Ectodermal cell (in vitro differentiated cells): ENCODE measurements at regions not wholly inside any gene's neighbourhood (a gene's known extent, or its start where the extent isn't known, plus 50 kb on each side); places are given as distances from the start of the nearest gene placed in this dataset.
"Not testable (repeated sequence)": the region's sequence is repeated elsewhere in the genome, so short reads cannot be mapped to it uniquely, and the experiment has no call there.

Experiments
- H3K27ac ChIP-seq: 2 replicates; pipeline ENCODE4 v1.7.0; 2013; ENCODE audit warnings: mild to moderate bottlenecking, low read depth, low read length; ENCODE audit not compliant: insufficient read depth, poor library complexity, severe bottlenecking
- H3K27me3 ChIP-seq: 2 replicates; pipeline ENCODE4 v1.7.0; 2013; ENCODE audit warnings: mild to moderate bottlenecking, low read length; ENCODE audit not compliant: insufficient read depth, control insufficient read depth, poor library complexity, severe bottlenecking
- H3K36me3 ChIP-seq: one replicate; pipeline ENCODE4 v1.7.0; 2013; ENCODE audit warnings: low read length; ENCODE audit not compliant: control insufficient read depth, insufficient read depth
- H3K4me1 ChIP-seq: one replicate; pipeline ENCODE4 v1.7.0; 2013; ENCODE audit warnings: low read length; ENCODE audit not compliant: control insufficient read depth, insufficient read depth
- H3K4me3 ChIP-seq: 2 replicates; pipeline ENCODE4 v1.7.0; 2013; ENCODE audit warnings: low read depth, low read length, control low read depth; ENCODE audit not compliant: insufficient read depth
- H3K9me3 ChIP-seq: 2 replicates; pipeline ENCODE4 v1.7.0; 2013; ENCODE audit warnings: mild to moderate bottlenecking, low read length, moderate library complexity; ENCODE audit not compliant: control insufficient read depth
- WGBS, 2 experiments: methylation state at CpG; one replicate each; pipeline ENCODE4 v1.1.7; 2013; ENCODE audit warnings: missing lambda C conversion rate in 2 of 2; 5-methylcytosine and 5-hydroxymethylcytosine counted together

GRCh38 chr13:103487841-103488240, 421.6 kb upstream of the SLC10A2 start:
- no peaks in the 10 kb centered on the region for H3K4me1 ChIP-seq
- 97 to 98% methylated on average over 1 to 2 of the region's 2 CpGs for WGBS, 2 experiments
- H3K36me3 ChIP-seq = no peaks in the 10 kb centered on the region
- no peak overlapping the region for H3K27ac ChIP-seq
- H3K27me3 ChIP-seq = no peaks in the 10 kb centered on the region
- no peak overlapping the region for H3K4me3 ChIP-seq
- no peaks in the 10 kb centered on the region for H3K9me3 ChIP-seq

GRCh38 chr13:103473081-103473480, 406.9 kb upstream of the SLC10A2 start:
- Histone ChIP-seq H3K4me3 (no peak overlapping the region), H3K27ac (no peak overlapping the region), H3K27me3 (no peaks in the 10 kb centered on the region), H3K9me3 (no peaks in the 10 kb centered on the region), H3K4me1 (no peaks in the 10 kb centered on the region), H3K36me3 (no peaks in the 10 kb centered on the region)
- 83 to 100% methylated on average over 1 of the region's 1 CpG for WGBS, 2 experiments

- 83 to 86% methylated on average over 4 of the region's 4 CpGs for WGBS, 2 experiments
- H3K4me3 ChIP-seq = no peak overlapping the region
- H3K27me3 ChIP-seq = no peaks in the 10 kb centered on the region
- H3K27ac ChIP-seq = no peak overlapping the region
- H3K36me3 ChIP-seq = no peaks in the 10 kb centered on the region
- no peaks in the 10 kb centered on the region for H3K4me1 ChIP-seq
- H3K9me3 ChIP-seq = no peaks in the 10 kb centered on the region
These were observed 405.7 kb upstream of the SLC10A2 start for GRCh38 chr13:103471896-103472295.

GRCh38 chr13:103469771-103470170, 403.6 kb upstream of the SLC10A2 start:
- no peaks in the 10 kb centered on the region for H3K9me3 ChIP-seq
- H3K27ac ChIP-seq = no peak overlapping the region
- WGBS, 2 experiments = 77 to 86% methylated on average over 1 of the region's 1 CpG
- no peaks in the 10 kb centered on the region for H3K36me3 ChIP-seq
- no peak overlapping the region for H3K4me3 ChIP-seq
- H3K27me3 ChIP-seq = no peaks in the 10 kb centered on the region
- H3K4me1 ChIP-seq = no peaks in the 10 kb centered on the region

- H3K9me3 ChIP-seq = no peaks in the 10 kb centered on the region
- H3K27ac ChIP-seq = no peak overlapping the region
- no peak overlapping the region for H3K4me3 ChIP-seq
- H3K27me3 ChIP-seq = no peaks in the 10 kb centered on the region
- 85 to 92% methylated on average over 5 of the region's 5 CpGs for WGBS, 2 experiments
- H3K4me1 ChIP-seq = no peaks in the 10 kb centered on the region
- H3K36me3 ChIP-seq = no peaks in the 10 kb centered on the region
These were observed 400.5 kb upstream of the SLC10A2 start for GRCh38 chr13:103466761-103467160.

- not testable (repeated sequence) for H3K4me1 ChIP-seq, H3K27me3 ChIP-seq, H3K27ac ChIP-seq, H3K36me3 ChIP-seq, H3K4me3 ChIP-seq, H3K9me3 ChIP-seq
- WGBS, 2 experiments = 48 to 50% methylated on average over 2 of the region's 3 CpGs
These were observed 394.0 kb upstream of the SLC10A2 start for GRCh38 chr13:103460246-103460645.

GRCh38 chr13:103457050-103457449, 390.8 kb upstream of the SLC10A2 start:
- 88 to 94% methylated on average over 14 of the region's 14 CpGs for WGBS, 2 experiments
- H3K9me3 ChIP-seq, H3K36me3 ChIP-seq, H3K27ac ChIP-seq, H3K4me3 ChIP-seq, H3K4me1 ChIP-seq, H3K27me3 ChIP-seq: not testable (repeated sequence)

- Histone ChIP-seq H3K36me3 (no peaks in the 10 kb centered on the region), H3K27ac (no peak overlapping the region), H3K4me3 (no peak overlapping the region), H3K4me1 (no peaks in the 10 kb centered on the region), H3K9me3 (no peaks in the 10 kb centered on the region), H3K27me3 (no peaks in the 10 kb centered on the region)
- WGBS, 2 experiments = 91 to 98% methylated on average over 2 of the region's 2 CpGs
These were observed 385.4 kb upstream of the SLC10A2 start for GRCh38 chr13:103451656-103452055.

GRCh38 chr13:103443604-103444003, 377.4 kb upstream of the SLC10A2 start:
- Histone ChIP-seq H3K36me3 (no peaks in the 10 kb centered on the region), H3K4me1 (no peaks in the 10 kb centered on the region), H3K4me3 (no peak overlapping the region), H3K27ac (no peak overlapping the region), H3K9me3 (no peaks in the 10 kb centered on the region), H3K27me3 (no peaks in the 10 kb centered on the region)
- WGBS, 2 experiments = 92 to 98% methylated on average over 4 of the region's 4 CpGs

GRCh38 chr13:103437651-103438050, 371.4 kb upstream of the SLC10A2 start:
- Histone ChIP-seq H3K9me3 (no peaks in the 10 kb centered on the region), H3K4me3 (no peak overlapping the region), H3K27ac (no peak overlapping the region), H3K4me1 (peaks cover 4% of the 10 kb centered on the region), H3K36me3 (no peaks in the 10 kb centered on the region), H3K27me3 (no peaks in the 10 kb centered on the region)
- WGBS, 2 experiments = no CpG with 5 or more reads among the region's 1 CpG

GRCh38 chr13:103436057-103436654, 369.9 kb upstream of the SLC10A2 start:
- H3K4me3 ChIP-seq = no peak overlapping the region
- 45 to 47% methylated on average over 9 of the region's 10 CpGs for WGBS, 2 experiments
- no peak overlapping the region for H3K27ac ChIP-seq
- no peaks in the 10 kb centered on the region for H3K36me3 ChIP-seq
- H3K4me1 ChIP-seq = peaks cover 4% of the 10 kb centered on the region
- no peaks in the 10 kb centered on the region for H3K9me3 ChIP-seq
- no peaks in the 10 kb centered on the region for H3K27me3 ChIP-seq
